ENCODE measurements at regions not wholly inside any gene's neighbourhood (a gene's known extent, or its start where the extent isn't known, plus 50 kb on each side); places are given as distances from the start of the nearest gene placed in this dataset.

DNA sequence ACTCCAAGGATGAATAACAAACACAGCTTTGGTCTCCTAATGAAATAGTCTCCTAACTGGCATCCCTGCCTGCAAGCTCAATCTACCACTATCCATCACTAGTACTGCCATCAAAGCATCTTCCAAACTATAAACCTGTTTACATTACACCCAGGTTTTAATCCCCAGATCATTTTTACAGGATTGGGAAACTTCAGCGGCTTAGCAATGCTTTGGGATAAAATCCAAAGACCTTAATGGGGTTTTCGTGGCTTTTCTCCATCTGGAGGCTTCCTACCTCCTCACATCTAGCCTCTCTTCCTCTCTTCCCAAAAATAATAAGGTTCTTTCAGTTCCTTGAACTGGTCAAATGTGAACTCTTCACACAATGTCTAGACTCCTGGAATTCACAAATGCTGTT, 92.2 kb upstream of the SETBP1 start:
- Histone ChIP-seq H3K4me1 (ENCODE audit: insufficient read depth, low read length) (peaks cover 24% of the 10 kb centered on the region), H2AFZ (ENCODE audit: low read depth, low read length) (no peak overlapping the region), H3K36me3 (ENCODE audit: insufficient read depth, low read length) (no peaks in the 10 kb centered on the region), H3K4me3 (ENCODE audit: insufficient read depth, low read depth, low read length) (no peak overlapping the region), H3K27ac (ENCODE audit: low read depth, low read length) (no peak overlapping the region), H4K20me1 (ENCODE audit: insufficient read depth, low read length) (no peaks in the 10 kb centered on the region), H3K9me3 (ENCODE audit: insufficient read depth, low read depth, low read length) (no peaks in the 10 kb centered on the region), H3K9ac (ENCODE audit: low read length) (no peak overlapping the region), H3K4me2 (ENCODE audit: low read length) (no peak overlapping the region), H3K79me2 (ENCODE audit: insufficient read depth, low read length) (no peaks in the 10 kb centered on the region), H3K27me3 (ENCODE audit: insufficient read depth, low read length) (no peaks in the 10 kb centered on the region)
- DNase-seq (ENCODE audit: low read depth) (no peak), FAIRE-seq (peak; percentile 47)
- H3K4me1 Mint-ChIP-seq (ENCODE audit: low read depth, unreplicated experiment) = peaks cover 26% of the 10 kb centered on the region
- H3K27ac Mint-ChIP-seq (ENCODE audit: unreplicated experiment) = peak overlapping the region; percentile 28
- H3K4me3 Mint-ChIP-seq (ENCODE audit: unreplicated experiment) = no peak overlapping the region
- no peaks in the 10 kb centered on the region for H3K36me3 Mint-ChIP-seq (ENCODE audit: low read depth, unreplicated experiment)
- no peaks in the 10 kb centered on the region for H3K27me3 Mint-ChIP-seq (ENCODE audit: low read depth, unreplicated experiment)
- H3K9me3 Mint-ChIP-seq (ENCODE audit: unreplicated experiment) = no peaks in the 10 kb centered on the region
- TF ChIP-seq, protein P1, sequence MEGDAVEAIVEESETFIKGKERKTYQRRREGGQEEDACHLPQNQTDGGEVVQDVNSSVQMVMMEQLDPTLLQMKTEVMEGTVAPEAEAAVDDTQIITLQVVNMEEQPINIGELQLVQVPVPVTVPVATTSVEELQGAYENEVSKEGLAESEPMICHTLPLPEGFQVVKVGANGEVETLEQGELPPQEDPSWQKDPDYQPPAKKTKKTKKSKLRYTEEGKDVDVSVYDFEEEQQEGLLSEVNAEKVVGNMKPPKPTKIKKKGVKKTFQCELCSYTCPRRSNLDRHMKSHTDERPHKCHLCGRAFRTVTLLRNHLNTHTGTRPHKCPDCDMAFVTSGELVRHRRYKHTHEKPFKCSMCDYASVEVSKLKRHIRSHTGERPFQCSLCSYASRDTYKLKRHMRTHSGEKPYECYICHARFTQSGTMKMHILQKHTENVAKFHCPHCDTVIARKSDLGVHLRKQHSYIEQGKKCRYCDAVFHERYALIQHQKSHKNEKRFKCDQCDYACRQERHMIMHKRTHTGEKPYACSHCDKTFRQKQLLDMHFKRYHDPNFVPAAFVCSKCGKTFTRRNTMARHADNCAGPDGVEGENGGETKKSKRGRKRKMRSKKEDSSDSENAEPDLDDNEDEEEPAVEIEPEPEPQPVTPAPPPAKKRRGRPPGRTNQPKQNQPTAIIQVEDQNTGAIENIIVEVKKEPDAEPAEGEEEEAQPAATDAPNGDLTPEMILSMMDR (IDR thresholded peaks at IDR 0.05; ENCODE audit: insufficient read depth, low read depth, low read length) = no peak
- TF ChIP-seq EZH2 (IDR thresholded peaks at IDR 0.05; ENCODE audit: insufficient read depth, low read length) = no peak

DNA sequence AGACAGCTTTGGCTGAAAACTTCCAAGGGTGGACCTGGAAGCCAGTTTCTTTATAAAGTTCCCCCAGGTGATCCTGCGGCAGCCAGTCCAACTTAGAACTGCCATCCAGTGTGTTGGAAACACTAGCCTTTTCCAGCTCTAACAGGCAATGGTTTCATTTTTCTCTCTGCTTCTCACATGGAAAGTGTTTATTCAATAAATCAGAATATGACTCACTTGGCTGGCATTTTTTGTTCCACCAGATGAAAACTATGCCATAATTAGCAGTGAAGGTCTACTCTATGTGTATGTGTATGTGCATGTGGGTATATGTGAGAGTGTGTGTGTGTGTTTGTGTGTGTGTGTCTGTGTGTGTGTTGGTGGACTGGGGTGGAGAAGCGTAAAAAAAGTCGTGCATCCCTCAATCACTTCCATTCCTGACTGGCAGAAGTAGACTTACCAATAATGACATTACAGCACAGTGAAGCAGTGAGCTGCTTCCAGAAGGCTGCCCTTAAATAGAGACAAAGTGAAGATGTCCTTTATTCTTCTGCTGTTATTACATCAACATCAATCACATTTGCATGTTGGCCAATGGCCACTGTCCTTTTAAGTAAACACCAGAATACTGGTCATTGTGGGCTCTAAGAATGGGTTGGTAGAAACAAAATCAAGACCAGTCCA, 90.9 kb upstream of the SETBP1 start:
- Mint-ChIP-seq H3K36me3 (ENCODE audit: low read depth, unreplicated experiment) (no peaks in the 10 kb centered on the region), H3K27me3 (ENCODE audit: low read depth, unreplicated experiment) (no peaks in the 10 kb centered on the region), H3K27ac (ENCODE audit: unreplicated experiment) (peak overlapping the region; percentile 72), H3K4me1 (ENCODE audit: low read depth, unreplicated experiment) (peaks cover 35% of the 10 kb centered on the region), H3K9me3 (ENCODE audit: unreplicated experiment) (no peaks in the 10 kb centered on the region), H3K4me3 (ENCODE audit: unreplicated experiment) (no peak overlapping the region)
- Histone ChIP-seq H3K4me2 (ENCODE audit: low read length) (peak overlapping the region; percentile 70), H3K79me2 (ENCODE audit: insufficient read depth, low read length) (no peaks in the 10 kb centered on the region), H3K27ac (ENCODE audit: low read depth, low read length) (peak overlapping the region; percentile 59), H3K9me3 (ENCODE audit: insufficient read depth, low read depth, low read length) (no peaks in the 10 kb centered on the region), H3K9ac (ENCODE audit: low read length) (peak overlapping the region; percentile 35), H3K4me1 (ENCODE audit: insufficient read depth, low read length) (peaks cover 28% of the 10 kb centered on the region), H3K27me3 (ENCODE audit: insufficient read depth, low read length) (no peaks in the 10 kb centered on the region), H2AFZ (ENCODE audit: low read depth, low read length) (peak overlapping the region; percentile 7), H3K36me3 (ENCODE audit: insufficient read depth, low read length) (no peaks in the 10 kb centered on the region), H4K20me1 (ENCODE audit: insufficient read depth, low read length) (no peaks in the 10 kb centered on the region), H3K4me3 (ENCODE audit: insufficient read depth, low read depth, low read length) (no peak overlapping the region)
- DNase-seq (ENCODE audit: low read depth) = peak; percentile 92
- peak; percentile 79 for FAIRE-seq
- no peak for TF ChIP-seq EZH2 (IDR thresholded peaks at IDR 0.05; ENCODE audit: insufficient read depth, low read length)
- TF ChIP-seq, protein P1 (IDR thresholded peaks at IDR 0.05; ENCODE audit: insufficient read depth, low read depth, low read length) = no peak

DNA sequence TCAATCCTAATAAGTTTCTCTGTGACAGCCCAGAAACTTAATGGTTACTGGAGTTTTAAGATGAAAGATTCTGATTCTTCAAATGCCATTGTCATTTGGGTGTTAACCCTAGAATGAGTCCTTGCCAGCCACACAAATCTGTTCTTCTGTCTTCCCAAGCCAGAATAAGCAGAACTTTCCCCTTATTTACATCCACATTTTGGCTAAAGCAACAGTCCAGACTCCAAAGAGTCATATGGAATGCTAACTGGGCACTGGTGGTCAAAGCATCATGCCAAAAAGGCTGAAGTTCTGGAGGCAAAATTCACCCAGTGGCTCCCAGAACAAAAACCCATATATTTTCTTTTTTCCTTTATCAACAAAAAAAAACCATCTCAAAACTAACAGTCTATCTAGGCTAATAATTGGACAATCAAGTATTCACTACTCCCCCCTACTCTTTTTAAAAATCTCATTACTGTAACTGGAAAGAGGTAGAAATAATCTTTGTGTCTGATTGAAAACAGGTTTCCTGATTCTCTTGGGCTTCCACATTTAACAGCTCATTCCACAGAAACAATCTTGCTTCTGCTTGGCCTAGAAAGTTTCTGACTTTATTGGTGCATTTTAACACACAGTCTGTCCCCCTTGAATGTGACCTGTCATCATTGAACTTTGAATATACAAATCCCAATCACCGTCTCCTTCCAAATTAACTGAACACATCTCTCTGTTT, 89.6 kb upstream of the SETBP1 start:
- no peak for FAIRE-seq
- H3K79me2 ChIP-seq (ENCODE audit: insufficient read depth, low read length) = no peaks in the 10 kb centered on the region
- H3K4me1 ChIP-seq (ENCODE audit: insufficient read depth, low read length) = peaks cover 34% of the 10 kb centered on the region
- Mint-ChIP-seq H3K4me1 (ENCODE audit: low read depth, unreplicated experiment) (peaks cover 41% of the 10 kb centered on the region), H3K9me3 (ENCODE audit: unreplicated experiment) (no peaks in the 10 kb centered on the region), H3K27me3 (ENCODE audit: low read depth, unreplicated experiment) (no peaks in the 10 kb centered on the region), H3K36me3 (ENCODE audit: low read depth, unreplicated experiment) (no peaks in the 10 kb centered on the region), H3K4me3 (ENCODE audit: unreplicated experiment) (no peak overlapping the region), H3K27ac (ENCODE audit: unreplicated experiment) (no peak overlapping the region)
- no peak overlapping the region for H3K4me3 ChIP-seq (ENCODE audit: insufficient read depth, low read depth, low read length)
- H3K4me2 ChIP-seq (ENCODE audit: low read length) = no peak overlapping the region
- H2AFZ ChIP-seq (ENCODE audit: low read depth, low read length) = no peak overlapping the region
- no peaks in the 10 kb centered on the region for H4K20me1 ChIP-seq (ENCODE audit: insufficient read depth, low read length)
- no peak overlapping the region for H3K9ac ChIP-seq (ENCODE audit: low read length)
- H3K36me3 ChIP-seq (ENCODE audit: insufficient read depth, low read length) = no peaks in the 10 kb centered on the region
- DNase-seq (ENCODE audit: low read depth) = no peak
- TF ChIP-seq, protein P1 (IDR thresholded peaks at IDR 0.05; ENCODE audit: insufficient read depth, low read depth, low read length) = no peak
- no peak for TF ChIP-seq EZH2 (IDR thresholded peaks at IDR 0.05; ENCODE audit: insufficient read depth, low read length)
- no peaks in the 10 kb centered on the region for H3K9me3 ChIP-seq (ENCODE audit: insufficient read depth, low read depth, low read length)
- no peak overlapping the region for H3K27ac ChIP-seq (ENCODE audit: low read depth, low read length)
- H3K27me3 ChIP-seq (ENCODE audit: insufficient read depth, low read length) = no peaks in the 10 kb centered on the region
